Hematopoietic multipotent progenitor cell treated with erythropoietin and hydrocortisone succinate and interleukin-3 and kit ligand, for 4 days (in vitro differentiated cells): ENCODE measurements at regions not wholly inside any gene's neighbourhood (a gene's known extent, or its start where the extent isn't known, plus 50 kb on each side); places are given as distances from the start of the nearest gene placed in this dataset.
"Not testable (repeated sequence)": the region's sequence is repeated elsewhere in the genome, so short reads cannot be mapped to it uniquely, and the experiment has no call there.

ENCODE experiments used
- DNase-seq: peaks from one replicate; pipeline ENCODE4 v3.0.0-alpha.2; 2015

DNA sequence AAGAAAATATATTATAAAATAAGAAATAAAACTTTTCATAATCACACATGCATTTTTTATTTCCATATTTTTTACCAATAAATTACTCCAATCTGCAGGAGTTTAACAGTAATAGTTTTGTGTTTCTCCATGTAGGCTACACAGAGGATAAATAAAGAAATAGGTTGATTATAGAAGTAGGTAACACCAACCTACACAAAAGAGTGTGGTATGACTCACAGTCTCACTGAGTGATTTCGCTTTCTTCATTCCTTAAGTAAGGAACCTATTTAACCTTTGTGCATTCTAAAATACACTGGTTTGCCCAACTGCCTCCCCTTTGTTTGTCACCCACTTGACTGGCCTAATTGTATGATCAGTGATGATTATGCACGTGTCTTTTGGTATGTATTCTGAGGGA is 244.2 kb upstream of the RIMS1 start:
- DNase-seq, result no peak

DNA sequence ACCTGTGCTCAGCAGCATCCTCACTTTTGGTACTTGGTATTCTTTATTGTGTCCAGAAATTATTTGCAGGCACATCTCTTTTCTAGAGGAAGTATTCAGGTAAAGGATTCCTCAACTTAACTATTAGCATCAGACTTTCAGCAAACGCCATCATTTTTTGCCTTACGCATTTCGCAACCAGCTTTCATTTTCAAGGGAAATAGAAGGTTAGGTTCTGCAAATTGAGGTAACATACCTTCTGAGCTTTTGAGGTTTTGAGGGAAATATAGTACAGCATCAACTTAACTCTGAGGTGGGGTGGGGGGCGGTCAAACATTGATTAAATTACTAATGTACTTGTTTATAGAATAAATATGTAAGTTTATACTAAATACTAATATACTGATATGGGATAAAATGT is 243.6 kb upstream of the RIMS1 start:
- DNase-seq, result no peak

DNA sequence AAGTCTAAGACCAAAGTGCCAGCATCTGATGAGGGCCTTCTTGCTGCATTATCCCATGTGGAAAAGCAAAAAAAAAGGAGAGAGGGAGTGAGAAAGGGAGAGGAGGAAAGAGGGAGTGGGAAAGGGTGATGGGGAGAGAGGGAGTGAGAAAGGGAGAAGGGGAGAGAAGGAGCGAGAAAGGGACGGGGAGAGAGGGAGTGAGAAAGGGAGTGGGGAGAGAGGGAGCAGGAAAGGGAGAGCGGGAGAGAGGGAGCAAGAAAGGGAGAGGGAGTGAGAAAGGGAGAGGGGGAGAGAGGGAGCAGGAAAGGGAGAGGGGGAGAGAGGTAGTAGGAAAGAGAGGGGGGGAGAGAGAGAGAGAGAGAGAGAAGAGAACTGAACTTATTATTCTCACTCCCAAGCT is 241.1 kb upstream of the RIMS1 start:
- no peak for DNase-seq

DNA sequence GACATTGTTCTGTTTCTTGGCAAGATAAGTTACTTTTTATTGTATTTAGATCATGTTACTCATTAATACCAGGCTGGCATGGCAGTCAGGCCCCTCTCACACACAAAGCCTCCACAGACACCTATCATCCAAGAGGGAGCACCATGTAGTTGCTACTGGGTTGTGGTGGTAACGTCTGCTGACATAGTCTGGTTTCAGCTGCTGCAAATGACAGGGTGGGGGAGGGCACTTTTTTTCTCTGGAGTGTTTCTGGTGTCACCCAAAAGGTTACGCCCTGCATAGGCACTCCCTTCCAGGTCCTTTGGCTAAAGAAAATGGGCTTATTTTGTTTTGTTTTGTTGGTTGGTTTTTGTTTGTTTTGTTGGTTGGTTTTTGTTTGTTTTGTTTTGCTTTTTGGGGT is 236.4 kb upstream of the RIMS1 start:
- DNase-seq, result no peak

DNA sequence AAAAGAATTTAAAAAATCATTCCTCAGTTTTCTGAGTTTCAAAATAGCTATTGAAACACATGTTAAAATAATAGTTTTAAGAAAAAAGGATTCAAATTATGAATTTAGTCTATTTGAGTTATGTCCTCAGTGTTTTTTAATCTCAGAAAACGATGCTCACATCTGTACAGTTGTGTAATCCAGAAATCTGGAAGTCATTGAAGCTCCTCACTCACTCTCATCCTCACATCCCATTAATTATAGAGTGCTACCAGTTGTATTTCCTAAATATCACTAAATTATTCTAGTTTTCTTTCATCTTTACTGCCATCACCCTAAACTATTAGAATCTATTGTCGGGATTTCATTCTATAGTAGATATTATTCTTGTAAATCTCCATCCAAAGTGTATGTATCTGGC is 234.7 kb upstream of the RIMS1 start:
- no peak for DNase-seq

DNA sequence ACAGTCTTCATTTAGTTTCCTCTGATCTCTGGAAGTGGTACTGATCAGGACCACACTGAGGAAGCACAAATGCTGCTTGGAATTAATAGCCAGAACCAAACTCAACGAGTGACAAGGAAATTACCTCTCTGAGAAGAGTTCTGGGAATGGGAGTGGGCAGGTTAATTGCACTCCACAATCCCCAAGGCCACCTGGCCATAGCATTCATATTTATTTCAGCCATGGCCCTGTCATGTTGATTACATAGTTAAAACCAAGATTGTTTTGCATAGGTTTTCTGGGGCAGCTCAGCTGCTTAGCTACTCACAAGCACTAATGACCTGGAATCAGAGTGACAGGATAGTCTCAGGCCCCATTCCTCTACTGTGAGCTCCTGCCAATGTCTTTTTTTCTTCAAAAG is 230.2 kb upstream of the RIMS1 start:
- no peak for DNase-seq

DNA sequence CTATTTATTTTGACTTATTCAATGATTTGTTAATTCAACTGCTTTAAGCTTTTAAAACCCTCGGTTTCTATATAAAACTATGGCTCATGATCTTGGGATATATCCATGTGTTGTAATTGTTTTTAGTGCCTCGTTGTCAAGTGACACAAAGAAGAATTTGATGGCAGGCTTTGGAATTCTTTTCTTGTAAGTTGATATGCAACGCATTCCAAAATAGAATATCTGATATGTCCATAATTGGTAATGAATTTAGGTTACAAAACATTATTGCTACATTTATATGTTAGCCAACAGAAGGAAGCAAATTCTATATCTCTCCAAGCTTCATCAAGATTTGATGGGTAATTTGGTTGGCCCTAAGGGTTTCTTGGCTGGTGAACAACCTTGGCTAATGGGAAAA is 220.4 kb upstream of the RIMS1 start:
- DNase-seq, result no peak

DNA sequence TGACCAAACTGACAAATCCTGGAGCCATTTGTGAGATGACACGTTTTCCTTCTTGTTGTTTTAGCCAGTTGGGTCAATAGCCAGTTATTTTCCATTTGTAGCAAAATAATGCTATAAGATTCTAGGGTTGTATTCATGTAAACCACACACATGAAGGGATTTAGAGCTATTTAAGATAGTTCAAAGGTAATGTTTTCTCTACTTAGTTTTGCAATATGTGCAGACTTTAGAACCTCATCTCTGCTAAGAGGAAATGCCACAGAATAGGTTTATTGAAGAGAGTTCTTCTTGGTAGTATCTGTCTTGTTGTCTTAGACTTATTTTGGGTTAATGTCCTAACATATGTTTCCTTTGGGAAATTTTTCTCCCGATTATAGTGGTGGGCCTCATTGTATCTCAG is 213.5 kb upstream of the RIMS1 start:
- DNase-seq, result no peak

DNA sequence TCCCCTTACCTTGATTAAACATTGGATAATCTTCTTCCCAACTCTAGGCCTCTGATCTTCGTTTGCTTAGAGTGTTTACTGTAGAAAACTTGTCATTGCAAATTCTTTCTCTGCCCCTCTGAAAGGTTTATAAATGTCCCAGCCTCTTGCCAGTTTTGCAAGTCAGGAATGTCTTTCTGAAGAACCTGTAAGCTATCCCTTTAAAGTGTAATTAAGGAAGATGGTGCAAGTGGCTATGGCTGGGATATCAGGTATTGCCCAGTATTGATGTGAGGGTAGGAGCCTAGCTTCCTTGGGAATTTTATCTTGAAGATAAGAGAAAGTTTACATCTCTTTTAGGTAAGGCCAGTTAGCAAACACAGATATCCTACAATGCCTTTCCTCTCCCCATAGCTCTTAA is 211.0 kb upstream of the RIMS1 start:
- no peak for DNase-seq

DNA sequence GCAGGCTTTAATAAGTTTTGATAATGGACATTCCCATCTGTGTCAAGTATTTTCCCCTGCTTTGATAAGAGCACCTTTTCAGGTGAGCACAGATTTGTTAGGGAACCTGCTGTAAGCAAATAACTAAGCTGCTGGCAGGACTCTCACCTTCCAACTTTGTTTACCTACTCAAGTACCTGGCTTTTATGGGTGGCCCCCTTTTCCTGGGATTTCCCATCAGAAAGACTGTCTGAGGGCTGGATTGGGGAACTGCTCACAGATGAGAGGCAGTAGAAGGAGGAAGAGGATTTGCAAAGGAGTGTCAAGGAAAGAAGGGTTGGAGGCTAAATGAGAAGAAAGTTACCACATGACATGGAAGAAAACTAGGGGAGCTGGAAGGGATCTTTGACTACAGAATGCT is 210.1 kb upstream of the RIMS1 start:
- DNase-seq, result no peak

DNA sequence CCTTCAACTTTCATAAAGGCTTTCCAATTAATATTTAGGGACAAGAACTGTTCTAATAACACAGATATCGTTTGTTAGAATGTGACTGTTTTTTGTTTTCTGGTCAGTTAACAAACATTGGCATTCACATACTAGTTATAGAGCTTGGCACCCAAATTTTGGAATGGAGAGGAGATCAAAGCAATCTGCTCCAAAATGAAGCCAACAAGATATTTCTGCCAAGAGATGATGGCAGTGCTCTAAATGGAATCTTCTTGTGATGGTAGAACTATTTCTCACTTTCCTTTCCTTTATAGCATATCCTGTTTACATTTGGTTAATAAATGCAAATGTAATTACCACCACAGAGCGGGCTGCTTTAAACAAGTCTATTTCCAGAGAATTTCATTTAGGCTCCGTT is 208.3 kb upstream of the RIMS1 start:
- DNase-seq, result no peak

DNA sequence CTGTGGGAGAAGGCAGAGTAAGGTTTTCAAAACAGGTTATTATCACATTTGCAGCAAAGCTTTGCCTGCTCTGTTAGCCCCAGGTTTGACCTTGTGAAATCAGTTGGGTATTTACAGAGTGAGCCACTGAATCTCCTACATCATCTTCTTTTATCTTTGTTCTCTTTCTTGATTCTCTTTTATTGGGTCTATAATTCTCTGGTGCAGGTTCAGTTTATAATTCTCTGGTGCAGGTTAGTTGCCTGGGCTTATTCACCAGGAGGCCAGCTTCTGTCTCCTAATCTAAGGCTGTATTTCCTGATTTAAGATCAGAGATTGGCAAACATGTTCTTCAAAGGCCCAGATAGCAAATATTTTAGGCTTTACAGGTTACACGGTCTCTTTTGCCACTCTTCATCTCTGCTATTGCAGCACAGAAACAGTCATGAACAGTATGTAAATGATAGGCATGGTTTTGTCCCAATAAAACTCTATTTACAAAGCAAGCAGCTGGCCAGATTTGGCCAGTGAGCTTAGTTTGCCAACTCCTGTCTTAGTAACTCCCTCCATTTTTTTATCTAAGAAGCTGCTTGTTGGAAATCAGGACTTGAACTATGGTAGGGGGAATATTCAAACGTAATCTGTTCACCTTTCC is 205.0 kb upstream of the RIMS1 start:
- DNase-seq, result no peak

DNA sequence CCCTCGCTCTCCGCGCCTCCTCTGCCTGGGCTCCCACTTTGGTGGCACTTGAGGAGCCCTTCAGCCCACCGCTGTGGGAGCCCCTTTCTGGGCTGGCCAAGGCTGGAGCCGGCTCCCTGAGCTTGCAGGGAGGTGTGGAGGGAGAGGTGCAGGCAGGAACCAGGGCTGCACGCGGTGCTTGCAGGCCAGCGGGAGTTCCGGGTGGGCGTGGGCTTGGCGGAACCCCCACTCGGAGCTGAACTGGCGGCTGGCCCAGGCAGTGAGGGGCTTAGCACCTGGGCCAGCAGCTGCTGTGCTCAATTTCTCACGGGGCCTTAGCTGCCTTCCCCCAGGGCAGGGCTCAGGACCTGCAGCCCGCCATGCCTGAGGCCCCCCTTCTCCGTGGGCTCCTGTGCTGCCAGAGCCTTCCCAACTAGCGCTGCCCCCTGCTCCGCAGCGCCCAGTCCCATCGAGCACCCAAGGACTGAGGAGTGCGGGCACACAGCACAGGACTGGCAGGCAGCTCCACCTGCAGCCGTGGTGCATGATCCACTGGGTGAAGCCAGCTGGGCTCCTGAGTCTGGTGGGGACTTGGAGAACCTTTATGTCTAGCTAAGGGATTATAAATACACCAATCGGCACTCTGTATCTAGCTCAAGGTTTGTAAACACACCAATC is 200.2 kb upstream of the RIMS1 start:
- DNase-seq, result not testable (repeated sequence)

DNA sequence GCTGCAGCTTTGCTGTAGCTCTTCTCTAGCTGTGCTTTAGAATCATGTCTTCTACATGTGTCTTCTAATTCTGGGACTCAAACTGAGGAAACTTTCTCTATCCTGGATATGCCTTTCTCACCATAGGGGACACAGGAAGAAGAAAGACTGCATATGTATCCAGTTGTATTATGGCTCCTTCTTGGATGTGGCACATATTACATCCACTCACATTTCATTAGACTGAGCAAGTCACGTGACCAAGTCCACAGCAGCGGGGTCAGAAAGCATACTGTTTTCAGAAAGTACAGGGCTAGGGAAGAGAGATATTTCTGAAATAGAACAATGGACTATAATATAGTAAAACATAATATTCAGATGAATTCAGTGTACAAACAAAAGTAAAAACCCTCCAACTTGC is 187.6 kb upstream of the RIMS1 start:
- DNase-seq, result no peak

DNA sequence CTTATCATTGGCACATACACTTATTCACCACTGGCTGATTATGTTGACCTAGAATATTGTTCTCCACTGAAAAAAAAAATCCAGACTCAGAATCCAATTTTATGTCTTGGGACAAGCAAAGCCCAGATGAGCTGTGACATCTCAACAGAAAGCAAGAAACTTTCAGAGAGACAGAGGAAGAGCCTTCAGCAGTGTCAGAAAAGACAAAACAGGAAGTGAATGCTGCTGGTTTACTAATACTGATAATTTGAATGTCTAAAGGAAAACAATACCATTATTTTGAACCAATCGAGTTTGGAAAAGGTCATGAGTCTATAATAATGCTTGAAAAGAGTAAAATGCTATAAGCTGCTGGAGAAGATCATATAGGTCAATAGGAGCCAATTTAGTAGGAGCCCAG is 179.8 kb upstream of the RIMS1 start:
- no peak for DNase-seq

DNA sequence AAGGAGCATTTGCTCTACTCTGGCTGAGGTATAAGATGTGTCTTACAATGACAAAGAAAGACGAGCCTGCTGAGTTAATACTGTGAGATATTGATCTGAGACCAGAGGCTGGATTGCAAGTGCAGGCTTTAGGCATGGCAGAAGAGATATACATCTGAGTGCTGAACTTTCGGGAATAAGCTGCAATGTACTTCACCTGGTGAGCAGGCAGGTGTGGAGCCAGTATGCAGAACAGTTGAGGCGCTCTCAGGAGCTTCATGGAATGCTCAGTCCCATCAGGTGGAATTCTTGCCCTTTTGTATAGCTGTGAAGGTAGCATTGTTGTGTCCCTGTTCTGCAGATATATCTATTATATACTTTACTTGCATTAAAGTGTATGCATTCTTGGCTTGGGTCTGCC is 179.3 kb upstream of the RIMS1 start:
- no peak for DNase-seq

DNA sequence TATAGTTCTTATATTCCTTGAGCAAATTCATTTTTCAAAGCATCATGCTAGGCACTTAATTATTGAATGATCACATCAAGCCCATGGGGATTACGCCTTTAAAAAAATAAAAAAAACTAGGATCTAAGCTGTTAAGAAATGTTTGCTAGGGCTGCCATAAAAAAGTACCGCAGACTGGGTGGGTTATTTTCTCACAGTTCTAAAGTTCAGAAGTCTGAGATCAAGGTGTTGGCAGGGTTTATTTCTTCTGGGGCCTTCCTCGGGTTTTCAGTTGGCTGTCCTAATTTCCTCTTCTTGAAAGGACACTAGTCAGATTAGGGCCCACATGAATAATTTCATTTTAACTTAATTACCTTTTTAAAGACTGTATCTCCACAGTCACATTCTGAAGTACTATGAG is 165.6 kb upstream of the RIMS1 start:
- no peak for DNase-seq

DNA sequence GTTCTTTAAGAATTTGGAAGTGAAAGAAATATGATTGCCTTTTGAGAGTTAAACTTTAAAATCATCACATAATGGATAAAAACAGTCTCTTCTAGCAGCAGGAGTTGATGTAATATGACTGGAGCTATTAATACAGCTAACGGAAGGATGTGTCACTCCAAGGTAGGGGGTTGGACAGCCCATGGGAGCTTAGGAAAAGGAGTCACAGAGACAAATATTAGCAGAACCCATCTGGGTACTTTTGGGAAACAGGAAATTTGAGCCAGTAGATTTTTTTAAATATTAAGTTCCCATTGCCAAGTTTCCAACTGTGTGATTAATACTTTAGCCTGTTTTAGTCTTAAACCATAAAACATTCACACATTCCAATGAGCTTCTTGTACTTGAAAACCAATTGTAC is 164.7 kb upstream of the RIMS1 start:
- DNase-seq, result no peak

DNA sequence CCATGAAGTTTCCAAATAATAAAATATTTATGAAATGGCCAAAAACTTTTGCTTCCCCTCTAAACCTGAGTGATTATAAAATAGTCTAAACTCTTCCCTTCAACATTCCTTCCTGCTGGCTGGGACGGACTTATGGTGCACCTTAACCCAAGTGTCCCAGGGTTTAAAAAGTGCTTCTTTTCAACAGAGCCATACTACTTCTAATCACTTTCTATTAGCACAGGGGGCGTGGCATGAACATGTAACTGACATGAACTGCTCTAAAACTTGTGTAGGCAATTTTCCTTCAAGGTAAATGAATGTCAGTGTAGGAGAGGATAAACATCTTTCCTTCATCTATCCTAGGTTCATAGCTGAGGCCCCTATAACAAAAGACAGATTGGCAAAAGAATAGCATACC is 163.6 kb upstream of the RIMS1 start:
- no peak for DNase-seq

DNA sequence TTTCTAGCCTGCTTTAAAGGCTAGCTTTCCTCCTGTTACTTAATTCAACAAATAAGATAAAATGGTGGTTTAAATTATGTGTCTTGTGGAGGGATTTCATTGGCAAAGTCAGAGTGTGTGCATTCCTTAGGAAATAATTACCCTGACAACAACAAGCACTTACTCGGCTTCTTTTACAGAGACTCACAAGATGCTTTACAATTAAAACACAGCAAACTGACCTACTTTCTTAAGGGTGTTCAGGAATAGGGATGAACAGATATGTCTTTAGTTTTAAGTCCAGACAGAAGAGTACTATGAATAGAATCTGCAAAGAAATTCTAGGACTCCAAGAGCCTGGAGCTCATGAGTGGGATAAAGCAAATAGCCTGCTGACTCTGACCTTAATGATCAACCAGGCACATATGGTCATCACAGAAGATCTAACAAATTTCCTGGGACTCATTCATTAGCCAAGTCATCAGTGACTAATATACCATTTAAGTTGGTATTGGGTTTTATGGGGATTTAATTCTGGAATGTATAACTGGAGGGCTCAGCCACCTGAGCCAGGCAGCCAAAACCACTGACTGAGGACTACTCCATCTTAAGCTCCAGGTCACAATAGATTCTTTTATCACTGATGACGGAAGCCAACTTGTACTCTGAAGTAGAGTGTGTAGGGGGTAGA is 161.8 kb upstream of the RIMS1 start:
- no peak for DNase-seq

DNA sequence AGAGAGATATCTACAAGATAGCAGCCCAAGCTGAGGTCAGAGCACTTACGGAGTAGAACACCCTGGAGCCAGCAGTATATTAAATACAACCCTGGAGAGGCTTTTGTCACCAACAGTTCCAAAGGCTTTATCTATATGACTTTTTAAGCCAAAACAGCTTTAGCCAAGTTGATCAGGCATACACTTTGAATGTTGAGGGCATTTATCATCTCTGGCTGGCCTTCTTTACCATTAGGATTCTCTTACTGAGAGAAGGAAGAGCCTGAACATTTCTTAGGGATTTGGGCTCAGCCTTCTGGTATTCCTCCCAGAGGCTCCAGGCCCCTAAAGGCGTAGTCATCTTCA is 161.3 kb upstream of the RIMS1 start:
- no peak for DNase-seq

DNA sequence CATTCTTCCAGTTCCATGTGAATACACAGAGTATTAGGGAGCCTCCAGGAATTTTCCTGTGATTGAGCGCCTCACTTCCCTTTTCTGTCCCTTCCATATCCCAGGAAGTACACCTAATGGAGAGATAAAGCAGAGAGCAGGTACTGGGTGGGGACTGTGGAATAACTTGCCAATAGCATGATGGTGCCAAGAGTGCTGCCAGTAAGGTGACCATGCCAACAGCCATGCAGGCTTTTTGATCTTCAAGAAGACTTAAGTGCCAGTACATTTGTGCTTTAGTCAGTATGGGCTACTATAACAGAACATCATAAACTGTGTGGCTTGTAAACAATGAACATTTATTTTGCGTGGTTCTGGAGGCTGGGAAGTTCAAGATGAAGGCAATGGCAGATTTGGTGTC is 160.2 kb upstream of the RIMS1 start:
- no peak for DNase-seq

DNA sequence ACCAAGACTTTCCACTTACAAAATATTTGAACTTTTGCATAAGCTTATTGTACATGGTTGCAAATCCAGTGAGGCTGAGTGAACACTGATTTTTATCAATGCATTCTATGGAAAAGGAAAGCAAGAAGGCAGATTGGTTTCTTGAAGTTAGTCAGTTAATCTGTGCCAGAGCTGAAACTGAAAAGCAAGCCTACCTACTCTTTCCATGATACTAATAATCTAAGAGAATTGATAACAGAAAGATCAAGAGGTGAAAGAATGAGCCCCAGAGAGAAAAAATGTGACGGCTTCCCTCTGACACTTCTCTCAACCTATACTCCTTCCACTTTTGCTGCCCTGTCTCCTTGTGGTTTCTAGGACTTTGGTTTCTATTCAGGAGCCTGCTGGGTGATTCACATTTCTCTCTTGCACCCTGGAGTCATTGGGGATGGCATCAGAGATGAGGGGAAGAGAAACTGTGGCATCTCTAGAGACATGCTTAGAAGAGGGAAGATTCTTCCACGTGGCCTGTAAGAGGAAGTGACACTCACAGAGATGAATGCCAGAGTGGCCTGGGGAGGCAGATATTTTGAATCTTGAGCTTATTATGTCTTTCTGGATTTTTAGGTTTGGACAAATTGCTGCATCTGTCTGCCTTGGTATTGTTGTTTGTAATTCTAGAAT is 158.6 kb upstream of the RIMS1 start:
- no peak for DNase-seq

DNA sequence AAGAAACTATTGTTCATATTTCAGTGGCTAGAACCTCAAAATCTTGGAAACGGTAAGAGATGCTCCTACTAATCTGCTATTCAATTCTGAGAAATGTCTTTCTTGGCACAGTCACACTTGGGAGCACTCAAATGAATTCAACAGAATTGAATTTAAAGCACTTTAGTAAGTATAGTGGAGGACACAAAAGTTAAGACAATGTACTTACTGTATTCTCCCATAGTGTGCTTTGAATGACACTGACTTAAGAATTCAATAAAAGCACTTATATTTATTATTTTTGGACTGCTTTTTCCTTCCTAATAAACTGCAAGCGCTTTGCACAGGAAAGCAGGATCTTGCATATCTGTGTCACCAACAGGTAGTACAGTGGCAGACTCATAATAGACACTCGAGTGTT is 156.1 kb upstream of the RIMS1 start:
- no peak for DNase-seq
